G401 (cell line): ENCODE measurements at regions not wholly inside any gene's neighbourhood (a gene's known extent, or its start where the extent isn't known, plus 50 kb on each side); places are given as distances from the start of the nearest gene placed in this dataset.

Experiments used
- DNase-seq: peaks from one replicate; pipeline ENCODE4 v3.0.0-alpha.2; 2015; ENCODE audit warnings: low spot score
- in situ Hi-C: cut with HindIII; loops from 2 replicates; pipeline ENCODE4 v1.10.0; 2016; ENCODE audit warnings: low sequenced_read_pairs, mixed read lengths

DNA sequence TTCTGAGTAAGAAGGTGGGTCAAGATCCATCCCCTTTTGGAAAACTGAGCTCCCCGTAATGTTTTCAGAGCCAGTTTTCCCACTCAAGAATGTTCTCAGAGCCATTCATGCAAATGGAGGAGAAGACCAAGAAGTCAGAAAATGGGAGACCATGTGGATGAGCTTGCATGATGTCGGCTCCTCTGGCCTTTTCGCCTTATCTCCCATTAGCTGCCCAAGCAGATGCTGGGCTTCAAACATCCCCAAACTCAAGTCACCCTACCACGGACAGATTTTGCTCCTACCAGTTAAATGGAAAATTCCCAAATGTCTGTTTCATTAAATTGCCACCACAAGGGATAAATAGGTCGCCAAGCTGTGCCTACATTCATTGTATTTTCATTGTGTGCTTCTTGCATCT is 161.4 kb downstream of the ICE1 start:
- DNase-seq: no peak
- in situ Hi-C loops: no loop called here

GRCh38 chr5:5583023-5583765 is 160.7 kb downstream of the ICE1 start:
- DNase-seq: no peak
- in situ Hi-C loops: no loop called here

DNA sequence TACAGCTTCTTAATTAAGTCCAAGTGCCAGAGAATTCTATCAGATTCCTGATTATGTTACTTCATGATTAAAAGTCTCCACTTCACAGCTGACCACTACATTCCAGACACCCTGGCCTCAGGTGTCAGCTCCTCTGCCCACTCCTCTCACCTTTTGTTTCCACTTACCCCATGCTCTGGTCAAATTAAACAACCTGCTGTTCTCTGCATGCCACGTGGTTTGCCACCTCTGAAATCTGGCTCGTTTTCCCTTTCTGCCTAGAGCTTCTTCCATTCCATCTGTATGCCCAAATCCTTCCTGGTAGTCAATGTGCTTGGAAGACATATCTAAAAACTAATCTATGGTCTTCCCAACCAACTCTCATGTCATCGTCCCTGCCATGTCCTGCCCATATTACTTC is 158.6 kb downstream of the ICE1 start:
- no peak for DNase-seq
- in situ Hi-C loops: no loop called here

DNA sequence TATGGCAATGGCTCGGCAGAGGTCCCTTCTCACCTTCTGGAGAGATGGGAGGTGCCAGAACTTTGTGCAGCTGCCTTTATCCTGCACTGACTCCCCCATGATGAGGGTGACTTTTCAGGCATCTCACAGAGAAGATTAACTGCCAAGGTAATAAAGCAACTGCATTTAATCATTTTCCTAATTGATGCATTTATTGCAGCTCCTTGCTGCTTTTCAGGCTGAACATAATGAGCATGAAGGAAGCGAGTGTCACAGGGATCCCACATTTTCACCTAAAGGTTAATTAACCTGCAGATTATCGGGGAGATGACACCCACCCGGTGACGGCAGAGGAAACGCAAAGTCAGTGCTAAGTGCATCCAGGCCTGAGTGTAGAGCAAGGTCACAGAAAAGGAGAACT is 154.3 kb downstream of the ICE1 start:
- in situ Hi-C loops: no loop called here

DNA sequence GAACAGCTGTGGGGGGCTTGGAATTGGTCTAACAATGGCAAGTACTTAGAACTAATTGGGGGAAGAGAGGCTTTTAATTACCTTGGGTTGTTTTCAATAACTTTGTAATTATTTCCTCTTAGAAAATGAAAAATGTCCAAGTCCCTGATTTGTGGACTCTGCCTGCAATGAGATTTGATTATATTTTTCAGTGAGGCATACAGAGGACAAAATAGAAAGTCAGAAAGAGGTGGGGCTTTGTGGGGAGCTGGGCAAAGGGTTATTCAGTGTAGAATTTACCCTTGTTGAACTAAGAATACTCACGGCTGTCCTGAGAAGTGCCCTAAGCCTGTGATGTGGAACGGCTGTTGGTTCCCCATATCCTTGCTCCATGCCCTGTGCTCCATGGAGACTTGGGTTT is 153.0 kb downstream of the ICE1 start:
- in situ Hi-C loops: no loop called here
- DNase-seq: no peak

More for the DNA sequence above, 154.3 kb downstream of the ICE1 start:
- no peak for DNase-seq

DNA sequence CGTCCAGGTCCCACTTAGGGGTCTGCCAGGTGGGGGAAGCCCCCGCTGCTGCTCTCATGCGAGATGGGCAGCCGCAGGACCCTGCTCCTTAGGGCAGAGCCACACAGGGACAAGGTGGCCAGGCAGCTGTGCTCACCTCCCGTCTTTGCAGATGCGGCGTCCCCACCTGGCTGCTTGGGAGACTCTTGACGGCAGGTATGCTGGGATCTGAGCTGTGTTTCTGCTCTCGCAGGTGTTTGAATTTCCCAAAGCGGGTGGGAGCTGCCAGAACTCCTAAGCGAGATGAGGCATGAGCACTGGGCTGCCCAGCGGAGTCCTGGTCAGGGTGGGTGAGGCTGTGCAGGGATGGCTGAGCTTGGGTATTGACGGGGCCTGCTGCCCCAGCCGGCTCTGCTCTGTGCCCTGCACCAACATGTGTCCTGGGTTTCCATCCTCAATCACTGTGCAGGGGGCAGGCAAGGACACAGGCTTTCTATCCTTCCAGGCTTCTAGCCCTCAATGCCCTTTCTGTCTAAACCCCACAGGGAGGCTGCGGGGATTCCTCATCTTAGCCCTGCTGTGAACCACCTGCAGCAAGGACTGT is 151.4 kb downstream of the ICE1 start:
- in situ Hi-C loops: no loop called here
- DNase-seq: no peak

GRCh38 chr5:5572976-5573797 is 150.7 kb downstream of the ICE1 start:
- DNase-seq: no peak
- in situ Hi-C loops: no loop called here

- DNase-seq: no peak
- in situ Hi-C loops: no loop called here
These were observed 149.8 kb downstream of the ICE1 start for GRCh38 chr5:5572010-5572865.

DNA sequence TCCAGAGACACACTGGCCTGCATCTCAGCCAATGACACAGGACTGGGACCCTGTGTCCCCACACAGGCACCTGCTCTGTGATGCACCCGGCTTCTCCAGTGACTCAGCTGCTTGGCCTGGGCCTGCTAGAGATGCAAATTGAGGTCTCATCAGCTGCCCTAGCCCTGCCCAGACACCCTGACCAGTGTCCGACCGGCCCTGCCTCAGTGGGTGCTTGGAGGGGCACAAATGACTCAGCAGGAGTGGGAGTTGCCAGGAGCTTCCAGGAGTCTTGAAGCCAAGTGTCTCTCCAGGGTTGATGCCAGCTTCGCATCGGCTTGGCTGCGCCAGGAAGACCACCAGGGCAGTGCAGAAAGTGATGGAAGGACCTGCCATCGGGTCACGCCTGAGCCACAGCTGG is 148.2 kb downstream of the ICE1 start:
- DNase-seq: no peak
- in situ Hi-C loops: no loop called here

DNA sequence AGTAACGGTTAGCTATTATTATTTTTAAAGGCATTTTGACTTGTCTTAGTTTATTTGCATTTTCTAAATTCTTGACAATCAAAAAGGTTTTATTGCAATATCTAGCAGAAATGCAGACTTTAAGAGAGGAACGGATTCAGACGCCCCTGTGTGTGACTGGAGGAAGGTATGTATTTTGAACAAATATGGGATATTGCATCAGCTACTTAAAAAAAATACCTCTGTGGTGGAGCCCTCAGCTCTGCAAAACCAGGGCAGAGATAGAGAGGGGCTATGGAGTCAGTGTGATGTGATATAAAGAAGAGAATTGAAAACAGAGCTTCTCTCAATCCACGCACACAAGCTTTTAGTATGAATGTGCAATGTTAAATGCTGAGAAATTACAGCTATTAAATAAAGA is 142.4 kb downstream of the ICE1 start:
- DNase-seq: no peak
- in situ Hi-C loops: no loop called here

DNA sequence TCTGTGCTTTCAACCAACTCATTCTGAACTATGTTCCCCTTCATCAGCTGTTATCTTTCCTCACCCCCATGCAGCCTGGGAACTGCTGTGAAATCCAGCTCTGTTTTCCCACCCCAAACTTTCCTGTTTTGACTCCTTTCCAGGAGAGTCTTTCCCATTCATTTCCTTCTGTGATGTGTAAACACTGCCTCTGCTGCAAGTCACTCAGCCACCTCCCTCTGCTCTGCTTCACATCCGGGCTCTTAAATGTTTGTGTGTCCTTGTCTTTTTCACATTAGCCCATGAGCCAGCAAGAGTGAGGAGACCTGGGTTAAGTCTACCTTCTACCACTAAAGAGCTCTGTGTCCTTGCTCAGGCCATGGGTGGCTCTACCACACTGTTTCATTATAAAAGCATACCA is 137.5 kb downstream of the ICE1 start:
- in situ Hi-C loops: no loop called here
- DNase-seq: no peak

- in situ Hi-C loops: no loop called here
- DNase-seq: no peak
These were observed 136.4 kb downstream of the ICE1 start for GRCh38 chr5:5558638-5559527.

GRCh38 chr5:5558102-5558501 is 135.6 kb downstream of the ICE1 start:
- no peak for DNase-seq
- in situ Hi-C loops: no loop called here

DNA sequence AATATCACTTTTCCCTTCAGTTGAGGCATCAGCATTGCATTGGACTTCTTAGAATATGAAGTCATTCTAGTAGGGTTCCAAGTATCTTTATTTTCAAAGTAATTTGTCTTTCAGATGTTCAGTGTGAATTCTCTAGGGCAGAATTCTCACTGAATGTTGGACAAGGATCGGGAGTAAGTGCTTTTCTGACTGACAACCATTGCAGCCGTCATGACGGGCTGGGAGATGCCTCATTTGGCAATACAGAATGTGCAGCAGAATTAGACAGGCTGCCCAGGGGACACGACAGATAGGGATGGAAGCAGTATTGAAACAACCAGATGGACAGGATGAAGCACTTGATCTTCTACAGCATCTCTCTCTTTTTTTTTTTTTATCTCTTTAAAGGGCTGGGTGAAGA is 129.0 kb downstream of the ICE1 start:
- in situ Hi-C loops: no loop called here
- DNase-seq: no peak

GRCh38 chr5:5546408-5546807 is 123.9 kb downstream of the ICE1 start:
- in situ Hi-C loops: no loop called here
- DNase-seq: no peak

GRCh38 chr5:5544094-5544663 is 121.7 kb downstream of the ICE1 start:
- in situ Hi-C loops: no loop called here
- no peak for DNase-seq

GRCh38 chr5:5542654-5543053 is 120.2 kb downstream of the ICE1 start:
- in situ Hi-C loops: no loop called here

GRCh38 chr5:5540065-5540464 is 117.6 kb downstream of the ICE1 start:
- no peak for DNase-seq
- in situ Hi-C loops: no loop called here

More at GRCh38 chr5:5542654-5543053, 120.2 kb downstream of the ICE1 start:
- no peak for DNase-seq
